ENCODE measurements at regions not wholly inside any gene's neighbourhood (a gene's known extent, or its start where the extent isn't known, plus 50 kb on each side); places are given as distances from the start of the nearest gene placed in this dataset.

DNA sequence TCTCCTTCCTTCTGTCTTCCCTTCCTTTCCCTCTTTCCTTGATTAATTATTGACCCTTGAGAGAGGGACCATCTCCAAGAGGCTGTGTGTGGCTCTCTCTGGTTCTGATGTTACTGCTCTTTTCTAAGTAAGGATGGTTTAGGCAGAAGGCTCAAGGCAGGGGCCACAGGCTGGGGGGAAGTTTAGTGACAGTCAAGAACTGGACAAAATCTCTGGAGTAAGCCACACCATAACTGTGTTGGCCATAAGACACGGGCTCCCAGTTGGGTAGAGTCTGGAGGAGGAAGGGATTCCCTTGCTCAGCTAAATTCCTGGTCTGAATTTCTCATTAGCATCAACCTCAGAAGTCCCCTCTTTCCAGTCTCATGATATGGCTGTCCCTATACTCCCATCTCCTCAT lies 74.7 kb downstream of the BUD13 start:
- H3K27ac ChIP-seq: no peak overlapping the region
- no peaks in the 10 kb centered on the region for H3K4me1 ChIP-seq
- intact Hi-C loops (cut with DNase I): loop anchor here (10.0 kb wide), 1 partner anchor 1383 kb away; no protein-coding TSS in a partner anchor
- TF ChIP-seq, protein P1, sequence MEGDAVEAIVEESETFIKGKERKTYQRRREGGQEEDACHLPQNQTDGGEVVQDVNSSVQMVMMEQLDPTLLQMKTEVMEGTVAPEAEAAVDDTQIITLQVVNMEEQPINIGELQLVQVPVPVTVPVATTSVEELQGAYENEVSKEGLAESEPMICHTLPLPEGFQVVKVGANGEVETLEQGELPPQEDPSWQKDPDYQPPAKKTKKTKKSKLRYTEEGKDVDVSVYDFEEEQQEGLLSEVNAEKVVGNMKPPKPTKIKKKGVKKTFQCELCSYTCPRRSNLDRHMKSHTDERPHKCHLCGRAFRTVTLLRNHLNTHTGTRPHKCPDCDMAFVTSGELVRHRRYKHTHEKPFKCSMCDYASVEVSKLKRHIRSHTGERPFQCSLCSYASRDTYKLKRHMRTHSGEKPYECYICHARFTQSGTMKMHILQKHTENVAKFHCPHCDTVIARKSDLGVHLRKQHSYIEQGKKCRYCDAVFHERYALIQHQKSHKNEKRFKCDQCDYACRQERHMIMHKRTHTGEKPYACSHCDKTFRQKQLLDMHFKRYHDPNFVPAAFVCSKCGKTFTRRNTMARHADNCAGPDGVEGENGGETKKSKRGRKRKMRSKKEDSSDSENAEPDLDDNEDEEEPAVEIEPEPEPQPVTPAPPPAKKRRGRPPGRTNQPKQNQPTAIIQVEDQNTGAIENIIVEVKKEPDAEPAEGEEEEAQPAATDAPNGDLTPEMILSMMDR (IDR thresholded peaks at IDR 0.05): no peak
- H3K9me3 ChIP-seq: no peaks in the 10 kb centered on the region
- DNase-seq (ENCODE audit: low spot score in 2 of 2): peak in 1 of 2 donors; percentile 12
- no peak overlapping the region for H3K4me3 ChIP-seq
- H3K36me3 ChIP-seq: no peaks in the 10 kb centered on the region
- H3K27me3 ChIP-seq: no peaks in the 10 kb centered on the region

DNA sequence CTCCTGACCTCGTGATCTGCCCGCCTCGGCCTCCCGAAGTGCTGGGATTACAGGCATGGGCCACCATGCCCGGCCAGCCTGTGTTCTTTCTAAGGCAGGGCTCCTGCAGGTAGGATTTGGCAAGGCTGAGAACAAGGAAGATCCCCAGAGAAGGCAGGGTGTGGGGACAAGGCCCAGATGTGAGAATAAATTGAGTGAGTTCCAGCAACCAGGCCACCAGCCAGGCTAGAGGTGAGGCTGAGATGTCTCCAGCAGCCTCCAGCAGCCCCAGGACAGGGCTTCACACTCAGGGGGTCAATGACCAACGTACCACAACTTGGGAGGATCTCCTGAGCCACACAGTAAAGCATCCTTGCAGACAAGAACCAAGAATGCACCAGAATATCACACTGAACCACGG lies 75.1 kb downstream of the BUD13 start:
- TF ChIP-seq, protein P1 (IDR thresholded peaks at IDR 0.05): no peak
- intact Hi-C loops (cut with DNase I): loop anchor here (10.0 kb wide), 1 partner anchor 1383 kb away; no protein-coding TSS in a partner anchor
- H3K9me3 ChIP-seq: no peaks in the 10 kb centered on the region
- no peak overlapping the region for H3K4me3 ChIP-seq
- H3K36me3 ChIP-seq: no peaks in the 10 kb centered on the region
- H3K27me3 ChIP-seq: no peaks in the 10 kb centered on the region
- peak in 1 of 2 donors; percentile 38 for DNase-seq (ENCODE audit: low spot score in 2 of 2)
- no peaks in the 10 kb centered on the region for H3K4me1 ChIP-seq
- H3K27ac ChIP-seq: no peak overlapping the region

DNA sequence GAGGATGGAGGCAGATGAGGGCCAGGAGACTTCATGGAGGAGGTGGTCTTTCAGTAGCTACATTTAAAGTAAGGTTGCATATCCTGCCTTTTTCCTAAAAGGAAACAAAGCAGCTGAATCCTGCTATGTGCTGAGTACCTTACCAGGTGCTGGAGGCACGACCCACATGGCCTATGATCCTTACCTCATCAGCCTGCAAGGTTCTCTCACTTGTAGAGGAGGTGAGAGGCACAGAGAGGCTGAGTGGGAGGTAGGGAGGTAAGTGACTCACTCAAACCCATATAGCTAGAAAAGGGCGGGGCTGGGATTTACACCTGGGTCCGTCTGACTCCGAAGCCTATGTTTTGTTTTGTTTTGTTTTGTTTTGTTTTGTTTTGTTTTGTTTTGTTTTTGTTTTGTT lies 75.8 kb downstream of the BUD13 start:
- intact Hi-C loops (cut with DNase I): loop anchor here (10.0 kb wide), 1 partner anchor 1382 kb away; no protein-coding TSS in a partner anchor
- H3K4me3 ChIP-seq: no peak overlapping the region
- H3K36me3 ChIP-seq: no peaks in the 10 kb centered on the region
- TF ChIP-seq, protein P1 (IDR thresholded peaks at IDR 0.05): no peak
- peak in 1 of 2 donors; percentile 44 for DNase-seq (ENCODE audit: low spot score in 2 of 2)
- H3K4me1 ChIP-seq: no peaks in the 10 kb centered on the region
- no peaks in the 10 kb centered on the region for H3K9me3 ChIP-seq
- no peaks in the 10 kb centered on the region for H3K27me3 ChIP-seq
- H3K27ac ChIP-seq: no peak overlapping the region

DNA sequence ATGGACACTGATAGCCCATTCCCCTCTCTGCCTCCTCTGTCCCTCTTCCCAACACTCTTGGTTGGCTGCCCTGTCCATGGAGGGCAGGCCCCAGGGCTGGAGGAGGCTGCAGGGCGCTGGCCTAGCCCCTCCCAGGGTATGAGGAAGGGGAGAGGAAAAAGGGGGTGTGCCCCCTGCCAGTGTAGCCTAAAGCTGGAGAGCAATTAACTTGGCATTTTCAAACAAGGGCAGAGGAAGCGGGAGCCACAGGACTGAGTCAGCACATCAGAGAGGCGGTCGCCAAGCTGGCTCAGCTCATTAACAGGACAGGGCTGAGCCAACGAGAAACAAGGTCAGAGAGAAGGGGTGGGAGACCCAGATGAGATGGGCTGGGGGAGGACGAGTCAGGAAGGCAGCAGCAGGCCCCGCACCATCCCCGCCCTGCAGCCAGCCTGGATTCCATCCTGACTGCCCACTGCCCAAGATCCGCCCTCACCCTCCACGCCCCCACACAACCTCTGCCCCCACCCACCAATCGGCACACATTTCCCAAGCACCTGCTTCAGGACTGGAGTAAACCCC lies 76.3 kb downstream of the BUD13 start:
- peak in 1 of 2 donors; percentile 48 for DNase-seq (ENCODE audit: low spot score in 2 of 2)
- Histone ChIP-seq H3K27me3 (no peaks in the 10 kb centered on the region), H3K36me3 (no peaks in the 10 kb centered on the region), H3K4me1 (no peaks in the 10 kb centered on the region), H3K27ac (no peak overlapping the region), H3K4me3 (no peak overlapping the region), H3K9me3 (no peaks in the 10 kb centered on the region)
- TF ChIP-seq, protein P1 (IDR thresholded peaks at IDR 0.05): no peak
- intact Hi-C loops (cut with DNase I): loop anchor here (10.0 kb wide), 1 partner anchor 1382 kb away; no protein-coding TSS in a partner anchor

DNA sequence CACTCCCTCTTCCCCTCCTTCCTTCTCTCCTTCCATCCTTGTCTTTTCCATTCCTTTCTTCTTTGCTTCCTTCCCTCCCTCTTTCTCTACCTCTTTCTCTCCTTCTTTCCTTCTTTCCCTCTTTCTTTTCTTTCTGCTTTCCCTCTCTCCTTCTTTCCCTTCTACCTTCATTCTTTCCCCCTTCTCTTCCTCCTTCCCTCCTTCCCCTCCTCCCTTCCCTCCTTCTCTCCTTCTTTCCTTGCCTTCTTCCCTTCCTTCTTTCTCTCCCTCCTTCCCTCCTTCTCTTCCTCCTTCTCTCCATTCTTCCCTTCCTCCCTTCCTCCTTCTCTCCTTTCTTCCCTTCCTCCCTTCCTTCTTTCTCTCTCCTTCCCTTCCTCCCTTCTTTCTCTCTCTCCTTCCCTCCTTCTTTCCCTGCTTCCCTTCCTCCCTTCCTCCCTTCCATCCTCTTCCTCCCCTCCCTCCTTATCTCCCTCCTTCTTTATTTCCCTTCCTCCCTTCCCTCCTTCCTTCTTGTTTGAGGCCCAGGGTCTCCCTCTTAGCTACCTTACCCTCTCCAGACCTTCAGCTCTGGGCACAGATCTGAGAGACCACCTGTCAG lies 77.0 kb downstream of the BUD13 start:
- Histone ChIP-seq H3K27ac (no peak overlapping the region), H3K9me3 (no peaks in the 10 kb centered on the region), H3K27me3 (no peaks in the 10 kb centered on the region), H3K4me1 (no peaks in the 10 kb centered on the region), H3K36me3 (no peaks in the 10 kb centered on the region), H3K4me3 (no peak overlapping the region)
- TF ChIP-seq, protein P1 (IDR thresholded peaks at IDR 0.05): no peak
- intact Hi-C loops (cut with DNase I): loop anchor here (10.0 kb wide), 1 partner anchor 1381 kb away; no protein-coding TSS in a partner anchor
- no peak for DNase-seq (ENCODE audit: low spot score in 2 of 2)
